ENCODE measurements at regions not wholly inside any gene's neighbourhood (a gene's known extent, or its start where the extent isn't known, plus 50 kb on each side); places are given as distances from the start of the nearest gene placed in this dataset.

- TF ChIP-seq POLR2A (IDR thresholded peaks at IDR 0.05), result no peak
- TF ChIP-seq CTCF (IDR thresholded peaks at IDR 0.05 in 4 of 5, conservative IDR thresholded peaks at IDR 0.05 in 1 of 5), result no peak
Measured at GRCh38 chr4:175414602-175415001, 397.5 kb downstream of the GPM6A start.

All from gastrocnemius medialis (tissue), 4 donors.